DOHH2 (cell line): ENCODE measurements at regions not wholly inside any gene's neighbourhood (a gene's known extent, or its start where the extent isn't known, plus 50 kb on each side); places are given as distances from the start of the nearest gene placed in this dataset.

ENCODE experiments used
- EZH2phosphoT487 ChIP-seq: fragments of 200-600 bp; sonication (generic); IDR thresholded peaks from 2 replicates; pipeline ENCODE4 v1.6.1; 2017; ENCODE audit warnings: borderline replicate concordance, mild to moderate bottlenecking, antibody characterized with exemption, low read length, moderate library complexity, mixed read lengths
- TF ChIP-seq, protein P1 (sequence below): fragments of 200-600 bp; sonication (generic); IDR thresholded peaks from one replicate; pipeline ENCODE4 v1.5.1; 2014; ENCODE audit warnings: antibody characterized with exemption, mild to moderate bottlenecking, low read depth, low read length; ENCODE audit not compliant: poor library complexity, severe bottlenecking

DNA sequence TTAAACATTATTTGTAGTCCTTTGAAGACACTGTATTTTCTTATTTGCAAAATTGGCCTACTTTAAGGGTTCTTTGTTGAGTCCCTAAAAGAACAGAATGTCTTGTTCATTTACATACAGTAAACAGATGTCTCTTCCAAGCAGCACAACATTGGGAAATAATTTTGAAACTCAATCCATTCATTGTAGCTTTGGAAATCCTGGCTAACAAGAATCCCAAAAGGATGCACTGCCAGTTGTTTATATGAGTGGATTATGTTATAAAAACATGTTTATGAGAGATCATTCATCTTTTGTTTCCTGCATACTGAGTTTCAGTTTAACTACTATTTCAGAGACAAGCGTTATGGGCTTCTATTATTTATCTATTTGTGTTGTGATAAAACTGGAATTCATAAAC, 499.3 kb downstream of the PID1 start:
- TF ChIP-seq, protein P1, sequence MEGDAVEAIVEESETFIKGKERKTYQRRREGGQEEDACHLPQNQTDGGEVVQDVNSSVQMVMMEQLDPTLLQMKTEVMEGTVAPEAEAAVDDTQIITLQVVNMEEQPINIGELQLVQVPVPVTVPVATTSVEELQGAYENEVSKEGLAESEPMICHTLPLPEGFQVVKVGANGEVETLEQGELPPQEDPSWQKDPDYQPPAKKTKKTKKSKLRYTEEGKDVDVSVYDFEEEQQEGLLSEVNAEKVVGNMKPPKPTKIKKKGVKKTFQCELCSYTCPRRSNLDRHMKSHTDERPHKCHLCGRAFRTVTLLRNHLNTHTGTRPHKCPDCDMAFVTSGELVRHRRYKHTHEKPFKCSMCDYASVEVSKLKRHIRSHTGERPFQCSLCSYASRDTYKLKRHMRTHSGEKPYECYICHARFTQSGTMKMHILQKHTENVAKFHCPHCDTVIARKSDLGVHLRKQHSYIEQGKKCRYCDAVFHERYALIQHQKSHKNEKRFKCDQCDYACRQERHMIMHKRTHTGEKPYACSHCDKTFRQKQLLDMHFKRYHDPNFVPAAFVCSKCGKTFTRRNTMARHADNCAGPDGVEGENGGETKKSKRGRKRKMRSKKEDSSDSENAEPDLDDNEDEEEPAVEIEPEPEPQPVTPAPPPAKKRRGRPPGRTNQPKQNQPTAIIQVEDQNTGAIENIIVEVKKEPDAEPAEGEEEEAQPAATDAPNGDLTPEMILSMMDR, result no peak
- no peak for TF ChIP-seq EZH2phosphoT487
